ENCODE measurements at regions not wholly inside any gene's neighbourhood (a gene's known extent, or its start where the extent isn't known, plus 50 kb on each side); places are given as distances from the start of the nearest gene placed in this dataset.

- no peak for TF ChIP-seq EP300 (IDR thresholded peaks at IDR 0.05)
- TF ChIP-seq CTCF (IDR thresholded peaks at IDR 0.05) = no peak
- TF ChIP-seq POLR2A (IDR thresholded peaks at IDR 0.05) = no peak
- TF ChIP-seq POLR2AphosphoS5 (IDR thresholded peaks at IDR 0.05) = no peak
- 50 to 77% methylated on average over 2 of the region's 2 CpGs for WGBS, 2 donors (ENCODE audit: low coverage in 1 of 2)
- Histone ChIP-seq H3K9me3 (peaks cover 0 to 16% (median 0%) of the 10 kb centered on the region in 3 donors), H3K36me3 (no peaks in the 10 kb centered on the region), H3K27ac (no peak overlapping the region), H3K4me3 (no peak overlapping the region), H3K4me1 (no peaks in the 10 kb centered on the region), H3K27me3 (no peaks in the 10 kb centered on the region)
- ATAC-seq = no peak
Measured at GRCh38 chr13:80668452-80668851, 327.5 kb upstream of the SPRY2 start.

- Histone ChIP-seq H3K36me3 (no peaks in the 10 kb centered on the region), H3K4me1 (no peaks in the 10 kb centered on the region), H3K27me3 (no peaks in the 10 kb centered on the region), H3K9me3 (peaks cover 0 to 7% (median 0%) of the 10 kb centered on the region in 3 donors), H3K27ac (no peak overlapping the region), H3K4me3 (no peak overlapping the region)
- ATAC-seq = no peak
- WGBS, 2 donors (ENCODE audit: low coverage in 1 of 2) = 67 to 100% methylated on average over 1 of the region's 1 CpG
- no peak for TF ChIP-seq POLR2AphosphoS5 (IDR thresholded peaks at IDR 0.05)
- no peak for TF ChIP-seq CTCF (IDR thresholded peaks at IDR 0.05)
- no peak for TF ChIP-seq EP300 (IDR thresholded peaks at IDR 0.05)
Measured at GRCh38 chr13:80666782-80667552, 326.0 kb upstream of the SPRY2 start.

GRCh38 chr13:80665792-80666333, 324.9 kb upstream of the SPRY2 start:
- H3K4me3 ChIP-seq = no peak overlapping the region
- no peaks in the 10 kb centered on the region for H3K9me3 ChIP-seq
- no peak overlapping the region for H3K27ac ChIP-seq
- ATAC-seq = no peak
- TF ChIP-seq EP300 (IDR thresholded peaks at IDR 0.05) (no peak), CTCF (IDR thresholded peaks at IDR 0.05) (no peak), POLR2A (IDR thresholded peaks at IDR 0.05) (no peak), POLR2AphosphoS5 (IDR thresholded peaks at IDR 0.05) (no peak)
- H3K36me3 ChIP-seq = no peaks in the 10 kb centered on the region
- no peaks in the 10 kb centered on the region for H3K4me1 ChIP-seq
- 73 to 79% methylated on average over 3 of the region's 3 CpGs for WGBS, 2 donors (ENCODE audit: low coverage in 1 of 2)
- H3K27me3 ChIP-seq = no peaks in the 10 kb centered on the region

- no peak for ATAC-seq
- Histone ChIP-seq H3K36me3 (no peaks in the 10 kb centered on the region), H3K4me1 (no peaks in the 10 kb centered on the region), H3K27me3 (no peaks in the 10 kb centered on the region), H3K9me3 (no peaks in the 10 kb centered on the region), H3K27ac (no peak overlapping the region), H3K4me3 (no peak overlapping the region)
- TF ChIP-seq POLR2AphosphoS5 (IDR thresholded peaks at IDR 0.05) = no peak
- no peak for TF ChIP-seq EP300 (IDR thresholded peaks at IDR 0.05)
- TF ChIP-seq CTCF (IDR thresholded peaks at IDR 0.05) = no peak
- TF ChIP-seq POLR2A (IDR thresholded peaks at IDR 0.05) = no peak
Measured at GRCh38 chr13:80664950-80665349, 324.0 kb upstream of the SPRY2 start.

GRCh38 chr13:80663788-80664187, 322.9 kb upstream of the SPRY2 start:
- Histone ChIP-seq H3K4me3 (no peak overlapping the region), H3K9me3 (peaks cover 0 to 2% (median 0%) of the 10 kb centered on the region in 3 donors), H3K27me3 (no peaks in the 10 kb centered on the region), H3K4me1 (no peaks in the 10 kb centered on the region), H3K27ac (no peak overlapping the region), H3K36me3 (no peaks in the 10 kb centered on the region)
- TF ChIP-seq CTCF (IDR thresholded peaks at IDR 0.05) (no peak), POLR2AphosphoS5 (IDR thresholded peaks at IDR 0.05) (no peak), EP300 (IDR thresholded peaks at IDR 0.05) (no peak)
- 50 to 80% methylated on average over 1 of the region's 1 CpG for WGBS, 2 donors (ENCODE audit: low coverage in 1 of 2)
- ATAC-seq = no peak

Measured in gastroesophageal sphincter (tissue), 4 donors.